ENCODE measurements at regions not wholly inside any gene's neighbourhood (a gene's known extent, or its start where the extent isn't known, plus 50 kb on each side); places are given as distances from the start of the nearest gene placed in this dataset.
"Not testable (repeated sequence)": the region's sequence is repeated elsewhere in the genome, so short reads cannot be mapped to it uniquely, and the experiment has no call there.

DNA sequence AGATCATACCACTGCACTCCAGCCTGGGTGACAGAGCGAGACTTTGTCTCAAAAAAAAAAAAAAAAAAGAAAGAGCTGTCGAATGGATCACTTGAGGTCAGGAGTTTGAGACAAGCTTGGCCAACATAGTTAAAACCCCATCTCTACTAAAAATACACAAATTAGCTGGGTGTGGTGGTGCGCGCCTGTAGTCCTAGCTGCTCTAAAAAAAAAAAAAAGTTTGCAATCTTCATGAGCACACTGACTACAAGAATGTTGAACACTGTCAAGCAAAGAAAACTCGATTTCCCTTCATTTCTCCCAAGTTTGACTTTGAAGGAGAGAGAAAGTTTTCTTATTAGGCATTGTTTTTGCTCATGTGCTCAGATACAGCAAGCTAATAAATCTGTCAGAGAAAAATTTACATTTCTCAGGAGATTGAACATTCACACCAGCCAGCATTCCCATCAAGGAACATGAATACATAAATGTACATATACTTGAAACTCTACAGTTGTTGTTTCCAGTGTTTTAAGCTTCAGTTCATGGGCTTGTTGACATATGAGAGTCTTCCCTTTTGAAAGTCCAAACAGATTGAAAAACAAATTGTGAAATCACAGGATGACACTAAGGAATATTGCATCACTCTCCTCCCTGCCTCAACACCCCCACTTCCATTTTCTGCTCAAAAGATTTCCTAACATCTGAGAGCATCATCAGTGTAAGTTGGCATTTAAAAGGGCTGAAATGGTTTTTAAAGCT, 81.8 kb downstream of the ARRDC3 start:
- 88 to 94% methylated on average over 5 of the region's 5 CpGs for WGBS, 2 donors
- intact Hi-C loops (cut with DNase I): no loop called here
- H3K9me3 ChIP-seq: no peaks in the 10 kb centered on the region

DNA sequence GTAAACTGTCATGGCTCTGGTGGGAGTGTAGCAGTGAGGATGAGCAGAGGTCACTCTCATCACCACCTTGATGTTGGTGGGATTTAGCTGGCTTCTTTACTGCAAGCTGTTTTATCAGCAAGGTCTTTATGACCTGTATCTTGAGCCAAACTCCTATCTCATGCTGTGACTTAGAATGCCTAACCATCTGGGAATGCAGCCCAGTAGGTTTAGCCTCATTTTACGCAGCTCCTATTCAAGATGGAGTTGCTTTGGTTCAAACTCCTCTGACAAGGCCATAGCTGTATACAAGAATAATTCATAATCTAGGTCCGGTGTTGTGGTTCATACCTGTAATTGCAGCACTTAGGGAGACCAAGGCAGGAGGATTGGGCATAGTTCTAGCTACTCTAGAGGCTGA, 85.1 kb downstream of the ARRDC3 start:
- H3K27ac ChIP-seq: peak overlapping the region in 1 of 10 donors; percentile 19
- no peak overlapping the region for H3K4me3 ChIP-seq
- intact Hi-C loops (cut with DNase I): no loop called here
- TF ChIP-seq, protein P1, sequence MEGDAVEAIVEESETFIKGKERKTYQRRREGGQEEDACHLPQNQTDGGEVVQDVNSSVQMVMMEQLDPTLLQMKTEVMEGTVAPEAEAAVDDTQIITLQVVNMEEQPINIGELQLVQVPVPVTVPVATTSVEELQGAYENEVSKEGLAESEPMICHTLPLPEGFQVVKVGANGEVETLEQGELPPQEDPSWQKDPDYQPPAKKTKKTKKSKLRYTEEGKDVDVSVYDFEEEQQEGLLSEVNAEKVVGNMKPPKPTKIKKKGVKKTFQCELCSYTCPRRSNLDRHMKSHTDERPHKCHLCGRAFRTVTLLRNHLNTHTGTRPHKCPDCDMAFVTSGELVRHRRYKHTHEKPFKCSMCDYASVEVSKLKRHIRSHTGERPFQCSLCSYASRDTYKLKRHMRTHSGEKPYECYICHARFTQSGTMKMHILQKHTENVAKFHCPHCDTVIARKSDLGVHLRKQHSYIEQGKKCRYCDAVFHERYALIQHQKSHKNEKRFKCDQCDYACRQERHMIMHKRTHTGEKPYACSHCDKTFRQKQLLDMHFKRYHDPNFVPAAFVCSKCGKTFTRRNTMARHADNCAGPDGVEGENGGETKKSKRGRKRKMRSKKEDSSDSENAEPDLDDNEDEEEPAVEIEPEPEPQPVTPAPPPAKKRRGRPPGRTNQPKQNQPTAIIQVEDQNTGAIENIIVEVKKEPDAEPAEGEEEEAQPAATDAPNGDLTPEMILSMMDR (IDR thresholded peaks at IDR 0.05): no peak
- WGBS, 2 donors: 90 to 98% methylated on average over 2 of the region's 2 CpGs
- H3K36me3 ChIP-seq: no peaks in the 10 kb centered on the region
- H3K9me3 ChIP-seq: no peaks in the 10 kb centered on the region
- no peak for DNase-seq
- no peaks in the 10 kb centered on the region for H3K27me3 ChIP-seq
- peaks cover 0 to 30% (median 11%) of the 10 kb centered on the region in 9 donors for H3K4me1 ChIP-seq
- no peak for ATAC-seq

More for the DNA sequence above, 81.8 kb downstream of the ARRDC3 start:
- peak overlapping the region in 1 of 10 donors; percentile 88 for H3K27ac ChIP-seq
- TF ChIP-seq, protein P1 (IDR thresholded peaks at IDR 0.05): no peak
- no peaks in the 10 kb centered on the region for H3K36me3 ChIP-seq
- DNase-seq: no peak
- H3K27me3 ChIP-seq: no peaks in the 10 kb centered on the region
- H3K4me3 ChIP-seq: no peak overlapping the region
- ATAC-seq: peak in 2 of 8 donors; percentile 31 to 54
- H3K4me1 ChIP-seq: peaks cover 0 to 38% (median 9%) of the 10 kb centered on the region in 9 donors

DNA sequence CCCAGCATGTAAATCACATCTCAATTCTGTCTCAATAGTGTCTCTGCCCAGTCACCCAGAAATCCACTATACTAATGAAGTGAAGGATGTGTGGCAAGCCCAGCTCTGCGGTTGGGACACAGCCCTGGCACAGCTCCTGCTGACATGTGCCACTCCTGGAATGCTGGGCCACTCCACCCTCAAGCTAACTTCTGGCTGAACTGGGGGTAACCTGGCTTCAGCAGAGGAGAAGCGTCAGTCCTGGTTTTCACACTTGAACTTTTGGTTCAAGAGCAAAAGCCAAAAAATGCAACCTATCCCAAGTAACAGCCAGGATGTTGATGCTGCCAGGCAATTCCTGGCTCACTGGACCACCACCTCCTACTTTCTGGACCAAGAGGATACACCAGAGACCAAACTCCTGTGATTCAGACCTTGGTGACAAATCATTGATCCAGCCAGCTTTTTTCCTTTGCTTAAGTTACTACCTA, 86.4 kb downstream of the ARRDC3 start:
- Histone ChIP-seq H3K27me3 (no peaks in the 10 kb centered on the region), H3K4me3 (no peak overlapping the region), H3K4me1 (peaks cover 0 to 22% (median 11%) of the 10 kb centered on the region in 9 donors), H3K36me3 (no peaks in the 10 kb centered on the region), H3K9me3 (no peaks in the 10 kb centered on the region), H3K27ac (peak overlapping the region in 6 of 10 donors; percentile 13 to 47 (median 26))
- DNase-seq (peak; percentile 44 to 71), ATAC-seq (peak; percentile 76 to 98 (median 92))
- WGBS, 2 donors: 39 to 52% methylated on average over 2 of the region's 2 CpGs
- TF ChIP-seq, protein P1 (IDR thresholded peaks at IDR 0.05): no peak
- intact Hi-C loops (cut with DNase I): no loop called here

DNA sequence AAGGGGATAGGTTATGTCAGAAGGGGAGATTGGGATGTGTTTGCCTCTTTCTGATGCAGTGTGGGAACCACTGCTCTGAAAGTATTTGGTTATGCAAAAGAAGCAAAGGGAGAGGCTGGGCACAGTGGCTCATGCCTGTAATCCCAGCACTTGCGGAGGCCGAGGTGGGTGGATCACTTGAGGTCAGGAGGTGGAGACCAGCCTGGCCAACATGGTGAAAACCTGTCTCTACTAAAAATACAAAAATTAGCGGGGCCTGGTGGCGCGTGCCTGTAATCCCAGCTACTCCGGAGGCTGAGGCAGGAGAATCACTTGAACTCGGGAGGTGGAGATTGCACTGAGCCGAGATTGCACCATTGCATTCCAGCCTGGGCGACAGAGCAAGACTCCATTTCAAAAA, 87.0 kb downstream of the ARRDC3 start:
- 92 to 93% methylated on average over 9 of the region's 9 CpGs for WGBS, 2 donors
- peaks cover 0 to 17% (median 11%) of the 10 kb centered on the region in 9 donors for H3K4me1 ChIP-seq
- DNase-seq; H3K27me3 ChIP-seq; intact Hi-C loops (cut with DNase I); H3K4me3 ChIP-seq; H3K9me3 ChIP-seq; ATAC-seq; H3K36me3 ChIP-seq: not testable (repeated sequence)
- H3K27ac ChIP-seq: peak overlapping the region in 5 of 10 donors; percentile 13 to 47 (median 19)

DNA sequence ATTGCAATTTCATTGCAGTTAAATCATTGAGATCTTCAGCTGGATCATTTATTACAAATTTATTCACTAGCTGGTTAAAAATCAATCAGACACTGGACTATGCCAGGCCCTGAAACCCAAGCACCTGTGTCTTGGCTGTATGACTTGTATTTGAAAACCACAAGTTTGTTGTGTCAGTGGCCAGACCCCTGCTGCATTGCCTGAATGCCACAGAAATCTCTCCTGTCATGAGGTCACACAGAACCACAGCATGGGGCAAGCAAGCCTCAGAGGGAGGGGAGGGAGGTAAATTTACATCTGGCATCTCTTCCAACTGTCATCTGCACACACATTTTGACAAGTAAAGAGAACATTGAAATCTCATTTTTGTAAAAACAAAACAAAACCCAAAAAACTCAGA, 90.0 kb downstream of the ARRDC3 start:
- DNase-seq (no peak), ATAC-seq (no peak)
- TF ChIP-seq, protein P1 (IDR thresholded peaks at IDR 0.05): no peak
- no peak overlapping the region for H3K27ac ChIP-seq
- no peaks in the 10 kb centered on the region for H3K9me3 ChIP-seq
- peaks cover 0 to 23% (median 12%) of the 10 kb centered on the region in 9 donors for H3K4me1 ChIP-seq
- H3K36me3 ChIP-seq: no peaks in the 10 kb centered on the region
- no peak overlapping the region for H3K4me3 ChIP-seq
- intact Hi-C loops (cut with DNase I): no loop called here
- H3K27me3 ChIP-seq: no peaks in the 10 kb centered on the region

Data from heart right ventricle (tissue), 16 donors.